ENCODE measurements at regions not wholly inside any gene's neighbourhood (a gene's known extent, or its start where the extent isn't known, plus 50 kb on each side); places are given as distances from the start of the nearest gene placed in this dataset.

DNA sequence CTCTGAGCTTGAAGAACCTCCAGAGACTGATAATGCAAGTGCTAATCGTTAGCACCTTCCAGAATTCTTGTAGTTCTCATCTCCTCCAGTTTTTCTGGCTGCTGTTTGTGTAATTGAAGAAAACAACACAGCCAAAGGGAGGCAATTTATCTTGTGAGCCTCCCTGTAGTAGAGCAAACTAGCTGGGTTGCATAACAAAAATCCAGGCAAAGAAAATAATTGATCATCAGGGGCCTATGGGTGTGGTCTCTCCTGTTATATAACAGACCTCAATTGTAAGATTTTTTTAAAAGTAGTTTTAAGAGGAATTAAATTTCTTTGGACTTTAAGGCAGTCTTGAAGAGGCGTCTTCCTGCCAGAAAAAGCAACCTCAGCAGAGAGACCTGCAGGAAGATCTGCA, 817.0 kb downstream of the CENPC start:
- TF ChIP-seq, protein P1, sequence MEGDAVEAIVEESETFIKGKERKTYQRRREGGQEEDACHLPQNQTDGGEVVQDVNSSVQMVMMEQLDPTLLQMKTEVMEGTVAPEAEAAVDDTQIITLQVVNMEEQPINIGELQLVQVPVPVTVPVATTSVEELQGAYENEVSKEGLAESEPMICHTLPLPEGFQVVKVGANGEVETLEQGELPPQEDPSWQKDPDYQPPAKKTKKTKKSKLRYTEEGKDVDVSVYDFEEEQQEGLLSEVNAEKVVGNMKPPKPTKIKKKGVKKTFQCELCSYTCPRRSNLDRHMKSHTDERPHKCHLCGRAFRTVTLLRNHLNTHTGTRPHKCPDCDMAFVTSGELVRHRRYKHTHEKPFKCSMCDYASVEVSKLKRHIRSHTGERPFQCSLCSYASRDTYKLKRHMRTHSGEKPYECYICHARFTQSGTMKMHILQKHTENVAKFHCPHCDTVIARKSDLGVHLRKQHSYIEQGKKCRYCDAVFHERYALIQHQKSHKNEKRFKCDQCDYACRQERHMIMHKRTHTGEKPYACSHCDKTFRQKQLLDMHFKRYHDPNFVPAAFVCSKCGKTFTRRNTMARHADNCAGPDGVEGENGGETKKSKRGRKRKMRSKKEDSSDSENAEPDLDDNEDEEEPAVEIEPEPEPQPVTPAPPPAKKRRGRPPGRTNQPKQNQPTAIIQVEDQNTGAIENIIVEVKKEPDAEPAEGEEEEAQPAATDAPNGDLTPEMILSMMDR (IDR thresholded peaks at IDR 0.05), result no peak
- TF ChIP-seq EP300 (IDR thresholded peaks at IDR 0.05; ENCODE audit: low read depth), result no peak
